Natural killer cell (primary cell): ENCODE measurements at regions not wholly inside any gene's neighbourhood (a gene's known extent, or its start where the extent isn't known, plus 50 kb on each side); places are given as distances from the start of the nearest gene placed in this dataset.

Experiments used
- ATAC-seq, 3 donors: fragments of 150-1000 bp in 2 of 3; fragments of 200-7000 bp in 1 of 3; cut with Tn5 transposase; 1 replicate in 1 of 3; 2 replicates in 2 of 3; pipeline ENCODE4 v1.10.0; 2021; ENCODE audit warnings: mild to moderate bottlenecking in 2 of 3, moderate library complexity in 2 of 3
- DNase-seq, 2 donors: peaks; one replicate each; pipeline versions ENCODE4 v3.0.0 to v3.0.0-alpha.2; 2013 to 2021; ENCODE audit warnings: mixed read lengths in 1 of 2
- H3K27ac ChIP-seq: one replicate; pipeline ENCODE4 v1.5.1; 2013; ENCODE audit warnings: mild to moderate bottlenecking, low read length
- H3K27me3 ChIP-seq: one replicate; pipeline ENCODE4 v1.6.1; 2013; ENCODE audit warnings: low read length; ENCODE audit not compliant: control insufficient read depth, insufficient read depth
- H3K36me3 ChIP-seq: one replicate; pipeline ENCODE4 v1.6.1; 2013; ENCODE audit warnings: low read length; ENCODE audit not compliant: control insufficient read depth, insufficient read depth
- H3K4me1 ChIP-seq: one replicate; pipeline ENCODE4 v1.6.1; 2013; ENCODE audit warnings: low read length; ENCODE audit not compliant: control insufficient read depth, insufficient read depth
- H3K4me3 ChIP-seq: one replicate; pipeline ENCODE4 v1.5.1; 2013; ENCODE audit warnings: low read length
- H3K9me3 ChIP-seq: one replicate; pipeline ENCODE4 v1.6.1; 2013; ENCODE audit warnings: low read length; ENCODE audit not compliant: control insufficient read depth, insufficient read depth
- H3K27ac Mint-ChIP-seq, 2 donors: one replicate each; pipeline ENCODE4 v1.8.0; 2022; ENCODE audit warnings: mild to moderate bottlenecking in 2 of 2, mixed read lengths in 2 of 2, moderate library complexity in 1 of 2
- H3K27me3 Mint-ChIP-seq, 2 donors: one replicate each; pipeline ENCODE4 v1.8.0; 2022; ENCODE audit warnings: low read depth in 2 of 2, mixed read lengths in 2 of 2
- H3K36me3 Mint-ChIP-seq: one replicate; pipeline ENCODE4 v1.8.0; 2022; ENCODE audit warnings: mixed read lengths
- H3K4me1 Mint-ChIP-seq, 2 donors: one replicate each; pipeline ENCODE4 v1.8.0; 2022; ENCODE audit warnings: mixed read lengths in 2 of 2
- H3K4me3 Mint-ChIP-seq: one replicate; pipeline ENCODE4 v1.8.0; 2022; ENCODE audit warnings: mild to moderate bottlenecking, moderate library complexity, mixed read lengths
- H3K9me3 Mint-ChIP-seq, 2 donors: one replicate each; pipeline ENCODE4 v1.8.0; 2022; ENCODE audit warnings: mixed read lengths in 2 of 2
- CTCF ChIP-seq: fragments of 200-600 bp; IDR thresholded peaks from one replicate; pipeline ENCODE4 v1.8.0; 2022; ENCODE audit warnings: antibody characterized with exemption
- WGBS: methylation state at CpG from one replicate; pipeline ENCODE4 v1.1.7; 2013; ENCODE audit warnings: missing lambda C conversion rate; ENCODE audit not compliant: insufficient coverage; 5-methylcytosine and 5-hydroxymethylcytosine counted together
- intact Hi-C: fragments of 100-400 bp; cut with micrococcal nuclease; formaldehyde crosslinking; loops from one replicate; pipeline ENCODE4 v1.14.2; 2022

- Mint-ChIP-seq H3K9me3 (peaks cover 0 to 3% of the 10 kb centered on the region in 2 donors), H3K4me3 (no peak overlapping the region), H3K27me3 (peaks cover 0 to 3% of the 10 kb centered on the region in 2 donors), H3K27ac (no peak overlapping the region), H3K4me1 (no peaks in the 10 kb centered on the region), H3K36me3 (no peaks in the 10 kb centered on the region)
- DNase-seq (no peak), ATAC-seq (no peak)
- H3K4me1 ChIP-seq: no peaks in the 10 kb centered on the region
- no peak for TF ChIP-seq CTCF
- no peaks in the 10 kb centered on the region for H3K27me3 ChIP-seq
- H3K9me3 ChIP-seq: no peaks in the 10 kb centered on the region
- intact Hi-C loops: no loop called here
- no peaks in the 10 kb centered on the region for H3K36me3 ChIP-seq
- H3K4me3 ChIP-seq: no peak overlapping the region
- no CpG with 5 or more reads among the region's 1 CpG for WGBS
- H3K27ac ChIP-seq: no peak overlapping the region
Observed at GRCh38 chr2:58866527-58866926, 625.4 kb upstream of the FANCL start.

GRCh38 chr2:58866040-58866439, 624.9 kb upstream of the FANCL start:
- ATAC-seq: no peak
- Histone ChIP-seq H3K4me1 (no peaks in the 10 kb centered on the region), H3K4me3 (no peak overlapping the region), H3K36me3 (no peaks in the 10 kb centered on the region), H3K27me3 (no peaks in the 10 kb centered on the region), H3K27ac (no peak overlapping the region), H3K9me3 (no peaks in the 10 kb centered on the region)
- H3K4me1 Mint-ChIP-seq: no peaks in the 10 kb centered on the region
- peak in 1 of 2 donors; percentile 1 for DNase-seq
- 22% methylated on average over 6 of the region's 6 CpGs for WGBS
- no peak overlapping the region for H3K4me3 Mint-ChIP-seq
- intact Hi-C loops: no loop called here
- no peak overlapping the region for H3K27ac Mint-ChIP-seq
- TF ChIP-seq CTCF: no peak
- H3K9me3 Mint-ChIP-seq: peaks cover 0 to 3% of the 10 kb centered on the region in 2 donors
- peaks cover 0 to 3% of the 10 kb centered on the region in 2 donors for H3K27me3 Mint-ChIP-seq
- H3K36me3 Mint-ChIP-seq: no peaks in the 10 kb centered on the region

GRCh38 chr2:58865436-58865835, 624.3 kb upstream of the FANCL start:
- Mint-ChIP-seq H3K27ac (no peak overlapping the region), H3K4me1 (no peaks in the 10 kb centered on the region), H3K27me3 (peaks cover 0 to 3% of the 10 kb centered on the region in 2 donors), H3K36me3 (no peaks in the 10 kb centered on the region), H3K9me3 (peaks cover 0 to 3% of the 10 kb centered on the region in 2 donors), H3K4me3 (no peak overlapping the region)
- TF ChIP-seq CTCF: no peak
- Histone ChIP-seq H3K4me1 (no peaks in the 10 kb centered on the region), H3K36me3 (no peaks in the 10 kb centered on the region), H3K4me3 (no peak overlapping the region), H3K9me3 (no peaks in the 10 kb centered on the region), H3K27me3 (no peaks in the 10 kb centered on the region), H3K27ac (no peak overlapping the region)
- intact Hi-C loops: no loop called here
- no peak for DNase-seq
- no peak for ATAC-seq
- WGBS: 100% methylated on average over 1 of the region's 1 CpG

GRCh38 chr2:58862244-58862643, 621.1 kb upstream of the FANCL start:
- Mint-ChIP-seq H3K27ac (no peak overlapping the region), H3K27me3 (no peaks in the 10 kb centered on the region), H3K36me3 (no peaks in the 10 kb centered on the region), H3K4me3 (no peak overlapping the region), H3K9me3 (peaks cover 0 to 3% of the 10 kb centered on the region in 2 donors), H3K4me1 (no peaks in the 10 kb centered on the region)
- H3K9me3 ChIP-seq: peaks cover 3% of the 10 kb centered on the region
- H3K4me3 ChIP-seq: no peak overlapping the region
- H3K27ac ChIP-seq: no peak overlapping the region
- TF ChIP-seq CTCF: no peak
- no peaks in the 10 kb centered on the region for H3K4me1 ChIP-seq
- H3K27me3 ChIP-seq: no peaks in the 10 kb centered on the region
- intact Hi-C loops: no loop called here
- WGBS: 47% methylated on average over 3 of the region's 3 CpGs
- DNase-seq: no peak
- no peak for ATAC-seq
- H3K36me3 ChIP-seq: no peaks in the 10 kb centered on the region
